AG10803 (cell line): ENCODE measurements at regions not wholly inside any gene's neighbourhood (a gene's known extent, or its start where the extent isn't known, plus 50 kb on each side); places are given as distances from the start of the nearest gene placed in this dataset.
A peak's percentile ranks its signal among the peaks of the same experiment; 100 is the strongest.

ENCODE experiments used
- DNase-seq: peaks from one replicate; pipeline ENCODE4 v3.0.0; 2010; ENCODE audit warnings: low read depth
- H3K4me3 ChIP-seq: 2 replicates; pipeline ENCODE4 v1.5.1; 2011; ENCODE audit warnings: mild to moderate bottlenecking, low read length, control low read depth
- CTCF ChIP-seq: conservative IDR thresholded peaks from 2 replicates; pipeline ENCODE4 v1.5.1; 2011; ENCODE audit warnings: mild to moderate bottlenecking, low read length, control low read depth, inconsistent platforms

GRCh38 chr22:19574247-19574646 lies 50.0 kb upstream of the CLDN5 start:
- no peak overlapping the region for H3K4me3 ChIP-seq
- DNase-seq = no peak
- TF ChIP-seq CTCF = no peak

GRCh38 chr22:19576460-19577421 lies 52.5 kb upstream of the CLDN5 start:
- DNase-seq = peak; percentile 27
- no peak overlapping the region for H3K4me3 ChIP-seq
- TF ChIP-seq CTCF = no peak

GRCh38 chr22:19577422-19577966 lies 53.3 kb upstream of the CLDN5 start:
- no peak overlapping the region for H3K4me3 ChIP-seq
- DNase-seq = no peak
- no peak for TF ChIP-seq CTCF

GRCh38 chr22:19578180-19579004 lies 54.2 kb upstream of the CLDN5 start:
- TF ChIP-seq CTCF = no peak
- H3K4me3 ChIP-seq = no peak overlapping the region
- DNase-seq = no peak

- no peak for DNase-seq
- TF ChIP-seq CTCF = no peak
- no peak overlapping the region for H3K4me3 ChIP-seq
Observed at GRCh38 chr22:19579115-19579811, 55.1 kb upstream of the CLDN5 start.

- no peak overlapping the region for H3K4me3 ChIP-seq
- DNase-seq = no peak
- TF ChIP-seq CTCF = no peak
Observed at GRCh38 chr22:19579880-19580279, 55.7 kb upstream of the CLDN5 start.
